ENCODE measurements at regions not wholly inside any gene's neighbourhood (a gene's known extent, or its start where the extent isn't known, plus 50 kb on each side); places are given as distances from the start of the nearest gene placed in this dataset.

DNA sequence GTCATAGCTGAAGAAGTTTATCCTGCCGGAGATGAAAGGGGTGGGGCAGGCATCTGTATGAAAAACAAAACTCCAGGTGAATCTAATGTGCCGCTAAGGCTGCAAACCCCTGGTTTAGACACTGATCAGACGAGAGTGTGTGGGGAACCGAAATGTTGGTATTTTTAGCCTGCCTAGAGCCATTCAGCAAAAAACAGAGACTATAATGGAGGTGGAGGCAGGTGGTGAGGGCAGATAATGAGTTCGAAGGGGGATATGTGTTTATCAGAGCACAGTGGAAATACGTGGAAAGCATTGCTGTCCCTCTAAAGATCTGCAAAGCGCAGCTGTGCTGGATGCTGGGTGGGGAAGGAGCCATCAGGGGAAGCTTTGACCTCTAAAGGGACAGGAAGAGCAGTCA lies 127.5 kb upstream of the WSCD1 start:
- DNase-seq (ENCODE audit: low read depth) = no peak
- Histone ChIP-seq H3K4me3 (ENCODE audit: low read depth, low read length) (no peak overlapping the region), H3K27me3 (ENCODE audit: control insufficient read depth, insufficient read depth, low read length) (no peaks in the 10 kb centered on the region), H3K36me3 (ENCODE audit: control insufficient read depth, insufficient read depth, low read length) (no peaks in the 10 kb centered on the region)
- TF ChIP-seq, protein P1, sequence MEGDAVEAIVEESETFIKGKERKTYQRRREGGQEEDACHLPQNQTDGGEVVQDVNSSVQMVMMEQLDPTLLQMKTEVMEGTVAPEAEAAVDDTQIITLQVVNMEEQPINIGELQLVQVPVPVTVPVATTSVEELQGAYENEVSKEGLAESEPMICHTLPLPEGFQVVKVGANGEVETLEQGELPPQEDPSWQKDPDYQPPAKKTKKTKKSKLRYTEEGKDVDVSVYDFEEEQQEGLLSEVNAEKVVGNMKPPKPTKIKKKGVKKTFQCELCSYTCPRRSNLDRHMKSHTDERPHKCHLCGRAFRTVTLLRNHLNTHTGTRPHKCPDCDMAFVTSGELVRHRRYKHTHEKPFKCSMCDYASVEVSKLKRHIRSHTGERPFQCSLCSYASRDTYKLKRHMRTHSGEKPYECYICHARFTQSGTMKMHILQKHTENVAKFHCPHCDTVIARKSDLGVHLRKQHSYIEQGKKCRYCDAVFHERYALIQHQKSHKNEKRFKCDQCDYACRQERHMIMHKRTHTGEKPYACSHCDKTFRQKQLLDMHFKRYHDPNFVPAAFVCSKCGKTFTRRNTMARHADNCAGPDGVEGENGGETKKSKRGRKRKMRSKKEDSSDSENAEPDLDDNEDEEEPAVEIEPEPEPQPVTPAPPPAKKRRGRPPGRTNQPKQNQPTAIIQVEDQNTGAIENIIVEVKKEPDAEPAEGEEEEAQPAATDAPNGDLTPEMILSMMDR (IDR thresholded peaks at IDR 0.05; ENCODE audit: insufficient read depth, low read length, poor library complexity, severe bottlenecking) = no peak

DNA sequence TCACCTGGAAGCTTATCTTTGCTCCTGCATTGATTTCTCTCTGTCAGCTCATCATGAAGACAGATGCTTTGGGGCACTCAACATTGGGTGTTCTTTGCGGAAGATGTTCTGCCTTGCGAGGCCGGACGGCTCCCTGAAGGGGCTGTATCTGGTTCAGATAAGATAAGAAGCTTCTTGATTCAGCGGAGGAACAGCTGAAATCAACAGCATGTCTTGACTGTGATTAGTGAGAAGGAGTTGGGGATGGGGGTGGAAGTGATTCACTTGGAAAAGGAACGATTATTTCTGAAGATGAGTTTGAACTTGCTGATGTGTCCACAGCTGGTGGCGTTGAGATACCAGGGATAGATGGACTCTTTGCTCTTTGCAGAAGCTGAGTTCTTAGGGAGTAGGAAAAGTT lies 126.9 kb upstream of the WSCD1 start:
- DNase-seq (ENCODE audit: low read depth) = no peak
- Histone ChIP-seq H3K36me3 (ENCODE audit: control insufficient read depth, insufficient read depth, low read length) (no peaks in the 10 kb centered on the region), H3K4me3 (ENCODE audit: low read depth, low read length) (no peak overlapping the region), H3K27me3 (ENCODE audit: control insufficient read depth, insufficient read depth, low read length) (no peaks in the 10 kb centered on the region)
- TF ChIP-seq, protein P1 (IDR thresholded peaks at IDR 0.05; ENCODE audit: insufficient read depth, low read length, poor library complexity, severe bottlenecking) = no peak

DNA sequence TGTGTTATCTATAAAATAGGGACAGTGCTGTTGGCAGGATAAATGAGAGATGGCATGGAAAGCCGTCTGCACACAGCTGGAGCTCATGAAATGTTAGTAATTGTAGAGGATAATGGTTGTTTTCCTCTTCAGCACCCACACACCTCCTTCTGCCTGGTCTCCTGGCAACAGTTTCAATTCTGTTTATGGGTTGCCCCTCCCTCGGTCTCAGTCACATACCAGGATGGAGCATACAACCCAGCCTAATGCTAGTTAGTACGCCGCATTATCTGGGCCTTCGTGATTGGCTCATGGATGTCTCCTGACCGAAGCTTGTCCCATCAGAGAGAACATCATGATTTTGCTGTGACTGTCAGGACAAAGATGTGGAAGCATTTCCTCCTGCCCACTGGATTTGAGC lies 126.2 kb upstream of the WSCD1 start:
- TF ChIP-seq, protein P1 (IDR thresholded peaks at IDR 0.05; ENCODE audit: insufficient read depth, low read length, poor library complexity, severe bottlenecking) = no peak
- Histone ChIP-seq H3K27me3 (ENCODE audit: control insufficient read depth, insufficient read depth, low read length) (no peaks in the 10 kb centered on the region), H3K4me3 (ENCODE audit: low read depth, low read length) (no peak overlapping the region), H3K36me3 (ENCODE audit: control insufficient read depth, insufficient read depth, low read length) (no peaks in the 10 kb centered on the region)
- no peak for DNase-seq (ENCODE audit: low read depth)

DNA sequence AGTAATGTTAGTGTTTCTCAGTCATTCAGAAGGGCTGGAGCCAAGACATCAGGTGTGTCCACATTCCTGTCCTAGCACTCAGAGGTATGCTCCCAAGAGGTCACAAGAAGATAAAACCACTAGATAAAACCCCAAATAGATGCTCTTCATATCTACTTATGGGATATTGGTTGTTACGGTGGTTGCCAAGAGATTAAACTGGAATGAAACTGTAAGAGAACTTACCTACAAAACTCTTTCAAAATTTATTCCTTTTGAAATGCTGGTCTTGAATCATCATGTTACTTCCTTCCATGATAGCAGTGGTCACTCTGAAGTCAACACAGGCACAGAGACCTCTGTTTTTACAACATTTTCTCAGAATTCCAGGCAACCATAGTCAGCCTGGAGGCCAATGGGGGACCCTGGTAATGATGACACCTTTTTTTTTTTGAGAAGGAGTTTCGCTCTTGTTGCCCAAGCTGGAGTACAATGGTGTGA lies 122.4 kb upstream of the WSCD1 start:
- Histone ChIP-seq H3K27me3 (ENCODE audit: control insufficient read depth, insufficient read depth, low read length) (peaks cover 6% of the 10 kb centered on the region), H3K4me3 (ENCODE audit: low read depth, low read length) (no peak overlapping the region), H3K36me3 (ENCODE audit: control insufficient read depth, insufficient read depth, low read length) (no peaks in the 10 kb centered on the region)
- DNase-seq (ENCODE audit: low read depth) = no peak
- TF ChIP-seq, protein P1 (IDR thresholded peaks at IDR 0.05; ENCODE audit: insufficient read depth, low read length, poor library complexity, severe bottlenecking) = no peak

DNA sequence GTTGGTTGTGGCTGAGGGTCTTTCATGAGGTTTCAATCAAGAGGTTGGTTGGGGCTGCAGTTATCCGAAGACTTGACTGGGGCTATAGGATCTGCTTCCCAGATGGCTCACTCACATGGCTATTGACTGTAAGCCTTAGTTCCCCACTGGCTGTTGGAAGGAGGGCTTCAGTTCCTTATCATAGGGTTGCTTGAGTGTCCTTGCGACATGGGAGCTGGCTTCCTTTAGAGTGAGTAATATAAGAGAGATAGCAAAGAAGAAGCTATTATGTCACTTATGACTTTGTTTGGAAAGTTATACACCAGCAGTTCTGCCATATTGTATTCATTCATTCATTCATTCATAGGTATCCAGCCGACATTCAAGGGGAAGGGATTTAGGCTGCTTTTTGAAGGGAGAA lies 121.4 kb upstream of the WSCD1 start:
- no peak for DNase-seq (ENCODE audit: low read depth)
- H3K36me3 ChIP-seq (ENCODE audit: control insufficient read depth, insufficient read depth, low read length) = no peaks in the 10 kb centered on the region
- TF ChIP-seq, protein P1 (IDR thresholded peaks at IDR 0.05; ENCODE audit: insufficient read depth, low read length, poor library complexity, severe bottlenecking) = no peak
- H3K27me3 ChIP-seq (ENCODE audit: control insufficient read depth, insufficient read depth, low read length) = peaks cover 6% of the 10 kb centered on the region
- no peak overlapping the region for H3K4me3 ChIP-seq (ENCODE audit: low read depth, low read length)

DNA sequence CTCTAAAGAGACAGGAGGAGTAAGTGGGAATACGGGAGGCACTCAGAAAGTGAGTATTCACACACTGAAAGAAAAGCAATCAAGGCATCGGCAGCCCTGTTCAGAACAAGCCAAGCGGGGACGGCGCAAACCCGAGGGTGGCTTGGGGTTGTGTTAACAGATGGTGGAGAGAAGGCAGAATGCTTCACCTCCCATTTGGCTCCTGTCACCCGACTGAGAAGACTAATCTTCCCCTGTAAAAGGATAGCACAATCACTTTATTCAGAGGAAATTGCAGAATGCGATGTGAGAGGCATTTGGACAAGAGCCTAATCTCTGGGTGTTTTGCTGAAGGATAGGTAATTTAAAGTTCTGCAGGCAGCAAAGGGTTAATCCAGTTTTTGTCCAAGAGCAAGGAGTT lies 119.3 kb upstream of the WSCD1 start:
- Histone ChIP-seq H3K4me3 (ENCODE audit: low read depth, low read length) (no peak overlapping the region), H3K27me3 (ENCODE audit: control insufficient read depth, insufficient read depth, low read length) (peaks cover 6% of the 10 kb centered on the region), H3K36me3 (ENCODE audit: control insufficient read depth, insufficient read depth, low read length) (no peaks in the 10 kb centered on the region)
- DNase-seq (ENCODE audit: low read depth) = no peak
- TF ChIP-seq, protein P1 (IDR thresholded peaks at IDR 0.05; ENCODE audit: insufficient read depth, low read length, poor library complexity, severe bottlenecking) = no peak
